HepG2 (cell line): ENCODE measurements at regions not wholly inside any gene's neighbourhood (a gene's known extent, or its start where the extent isn't known, plus 50 kb on each side); places are given as distances from the start of the nearest gene placed in this dataset.

ENCODE experiments used
- ATAC-seq: fragments of 200-7000 bp; cut with Tn5 transposase; 3 replicates; pipeline ENCODE4 v1.9.1; 2020; ENCODE audit warnings: mild to moderate bottlenecking, moderate library complexity
- BruUV-seq: library from RNA; stranded (reverse); fragments of 400-500 nt; replicated peaks from 2 replicates; lab custom pipeline; 2021; lab: Mats Ljungman, UMichigan
- CTCF ChIA-PET: fragments of 300-600 bp; formaldehyde crosslinking; extraction: SDS; loops from one replicate; lab custom pipeline; 2021; ENCODE audit warnings: low total read pairs, inconsistent platforms, low intra/inter-chr PET ratio; lab: Yijun Ruan, JAX
- POLR2A ChIA-PET: fragments of 350-600 bp; sonication (Branson Sonifier 250); formaldehyde crosslinking; loops from one replicate; lab custom pipeline; 2020; ENCODE audit warnings: antibody characterized with exemption, inconsistent platforms; lab: Yijun Ruan, JAX
- DNase-seq: peaks from one replicate; pipeline ENCODE4 v3.0.0-alpha.2; 2015; ENCODE audit warnings: low spot score
- FAIRE-seq: peaks from 3 replicates; lab custom pipeline; 2011; peaks lifted over from hg19 to GRCh38; lab: Jason Lieb, UNC
- H2AFZ ChIP-seq: one replicate; pipeline ENCODE4 v1.6.1; 2011; ENCODE audit warnings: low read length, inconsistent platforms
- H3K27ac ChIP-seq: fragments of 300-600 bp; 3 replicates; pipeline ENCODE4 v1.8.0; 2011; ENCODE audit warnings: mixed run types, mild to moderate bottlenecking, mixed read lengths, low read length, inconsistent platforms; ENCODE audit not compliant: insufficient read depth; ENCODE audit errors: extremely low read length
- H3K27me3 ChIP-seq, 2 experiments: fragments of 200-600 bp in 1 of 2; 2 replicates in 1 of 2; 3 replicates in 1 of 2; pipeline versions ENCODE4 v1.6.0 to v1.8.0; 2011; ENCODE audit warnings: low read length in 2 of 2, mild to moderate bottlenecking in 2 of 2, moderate library complexity in 2 of 2, inconsistent platforms in 1 of 2; ENCODE audit not compliant: insufficient read depth in 2 of 2, control insufficient read depth in 1 of 2
- H3K36me3 ChIP-seq, 2 experiments: fragments of 200-600 bp in 1 of 2; replicated peaks in 1 of 2; 2 replicates in 1 of 2; 3 replicates in 1 of 2; pipeline versions ENCODE4 v1.5.1 to v1.8.0; 2011; ENCODE audit warnings: low read length in 2 of 2, inconsistent platforms in 1 of 2; ENCODE audit not compliant: insufficient read depth in 2 of 2, control insufficient read depth in 1 of 2
- H3K4me1 ChIP-seq: 2 replicates; pipeline ENCODE4 v1.5.1; 2012; ENCODE audit warnings: low read length, inconsistent platforms; ENCODE audit not compliant: insufficient read depth
- H3K4me2 ChIP-seq: 2 replicates; pipeline ENCODE4 v1.6.0; 2011; ENCODE audit warnings: low read depth, low read length, inconsistent platforms
- H3K4me3 ChIP-seq, 3 experiments: fragments of 200-600 bp in 1 of 3; sonication (generic), shearing (Covaris generic) in 1 of 3; replicated peaks in 1 of 3; 2 replicates each; pipeline ENCODE4 v1.5.1; 2011 to 2016; ENCODE audit warnings: low read length in 3 of 3, inconsistent platforms in 2 of 3, low read depth in 2 of 3, mild to moderate bottlenecking in 2 of 3, control low read depth in 1 of 3, mixed read lengths in 1 of 3; ENCODE audit not compliant: insufficient read depth in 1 of 3
- H3K79me2 ChIP-seq: one replicate; pipeline ENCODE4 v1.6.1; 2011; ENCODE audit warnings: low read length, inconsistent platforms; ENCODE audit not compliant: insufficient read depth
- H3K9ac ChIP-seq: 2 replicates; pipeline ENCODE4 v1.6.0; 2011; ENCODE audit warnings: mild to moderate bottlenecking, low read depth, low read length, inconsistent platforms; ENCODE audit not compliant: insufficient read depth
- H3K9me3 ChIP-seq: 2 replicates; pipeline ENCODE4 v1.5.1; 2012; ENCODE audit warnings: mild to moderate bottlenecking, low read length
- H4K20me1 ChIP-seq: 2 replicates; pipeline ENCODE4 v1.6.0; 2011; ENCODE audit warnings: inconsistent platforms, mild to moderate bottlenecking, low read length, moderate library complexity; ENCODE audit not compliant: insufficient read depth
- CENPT ChIP-seq: sonication (generic); formaldehyde crosslinking; IDR thresholded peaks from 2 replicates; pipeline ENCODE4 v1.8.0; 2022; ENCODE audit warnings: low read depth, mild to moderate bottlenecking, moderate library complexity, missing genetic modification reagents
- CREB3 ChIP-seq: sonication (generic); formaldehyde crosslinking; IDR thresholded peaks from 2 replicates; pipeline ENCODE4 v1.5.0; 2020; ENCODE audit warnings: missing genetic modification reagents
- DDIT3 ChIP-seq: sonication (generic); formaldehyde crosslinking; IDR thresholded peaks from 2 replicates; pipeline ENCODE4 v1.4.0; 2020; ENCODE audit warnings: mild to moderate bottlenecking, missing genetic modification reagents
- GTF3A ChIP-seq: sonication (generic); formaldehyde crosslinking; conservative IDR thresholded peaks from 2 replicates; pipeline ENCODE4 v1.4.0; 2020; ENCODE audit warnings: mild to moderate bottlenecking, missing genetic modification reagents
- IKZF1 ChIP-seq: fragments of 450-650 bp; IDR thresholded peaks from 2 replicates; pipeline ENCODE4 v1.7.1; 2016
- KLF12 ChIP-seq: sonication (generic); formaldehyde crosslinking; IDR thresholded peaks from 2 replicates; pipeline ENCODE4 v1.4.0; 2020; ENCODE audit warnings: missing genetic modification reagents, borderline replicate concordance
- MAFG ChIP-seq: sonication (generic); formaldehyde crosslinking; IDR thresholded peaks from 2 replicates; pipeline ENCODE4 v1.5.1; 2020; ENCODE audit warnings: mild to moderate bottlenecking, missing genetic modification reagents
- MXD3 ChIP-seq: IDR thresholded peaks from 2 replicates; pipeline ENCODE4 v1.6.1; 2016; ENCODE audit warnings: mild to moderate bottlenecking, missing biosample characterization, missing genetic modification reagents
- TBL1XR1 ChIP-seq: fragments of 150-350 bp; IDR thresholded peaks from 2 replicates; pipeline ENCODE4 v1.6.1; 2014; ENCODE audit warnings: borderline replicate concordance, low read length; ENCODE audit not compliant: partially characterized antibody
- ZNF275 ChIP-seq: sonication (generic); formaldehyde crosslinking; IDR thresholded peaks from 2 replicates; pipeline ENCODE4 v1.8.0; 2022; ENCODE audit warnings: missing genetic modification reagents, mild to moderate bottlenecking, inconsistent platforms, borderline replicate concordance
- ZNF431 ChIP-seq: sonication (generic); formaldehyde crosslinking; IDR thresholded peaks from 2 replicates; pipeline ENCODE4 v1.9.0; 2022; ENCODE audit warnings: missing genetic modification reagents, low read depth, mild to moderate bottlenecking, borderline replicate concordance
- ZNF44 ChIP-seq: sonication (generic); formaldehyde crosslinking; IDR thresholded peaks from 2 replicates; pipeline ENCODE4 v1.5.1; 2020; ENCODE audit warnings: mild to moderate bottlenecking, missing genetic modification reagents
- ZNF781 ChIP-seq: sonication (generic); formaldehyde crosslinking; IDR thresholded peaks from 2 replicates; pipeline ENCODE4 v1.5.1; 2020; ENCODE audit warnings: borderline replicate concordance, mild to moderate bottlenecking, missing genetic modification reagents; ENCODE audit errors: not compliant biosample characterization
- ZNF839 ChIP-seq: sonication (generic); formaldehyde crosslinking; IDR thresholded peaks from 2 replicates; pipeline ENCODE4 v1.4.0; 2020; ENCODE audit warnings: missing genetic modification reagents, mild to moderate bottlenecking, borderline replicate concordance
- ZUFSP ChIP-seq: sonication (generic); formaldehyde crosslinking; IDR thresholded peaks from 2 replicates; pipeline ENCODE4 v1.9.0; 2021; ENCODE audit warnings: missing genetic modification reagents, mild to moderate bottlenecking, borderline replicate concordance
- ZXDC ChIP-seq: sonication (generic); formaldehyde crosslinking; IDR thresholded peaks from 2 replicates; pipeline ENCODE4 v1.5.0; 2020; ENCODE audit warnings: mild to moderate bottlenecking, missing genetic modification reagents
- WGBS: methylation state at CpG from one replicate; pipeline ENCODE4 v1.1.6; 2017; ENCODE audit warnings: low lambda C conversion rate; 5-methylcytosine and 5-hydroxymethylcytosine counted together
- in situ Hi-C: cut with HindIII; loops from 2 replicates; pipeline ENCODE4 v1.10.0; 2017; ENCODE audit warnings: low pct_unique_long_range_greater_than_20kb; ENCODE audit not compliant: extremely low pct_ligation_motif_present
- intact Hi-C: fragments of 100-400 bp; cut with micrococcal nuclease; formaldehyde crosslinking; loops from one replicate; pipeline ENCODE4 v1.10.0; 2022; ENCODE audit not compliant: unreplicated experiment

GRCh38 chr19:28553764-28554163, 659.2 kb downstream of the UQCRFS1 start:
- Histone ChIP-seq H3K9me3 (peaks cover 91% of the 10 kb centered on the region), H3K4me2 (no peak overlapping the region), H4K20me1 (no peaks in the 10 kb centered on the region), H3K9ac (no peak overlapping the region), H3K27ac (no peak overlapping the region), H3K4me1 (no peaks in the 10 kb centered on the region), H3K27me3 (no peaks in the 10 kb centered on the region), H3K4me3 (no peak overlapping the region), H2AFZ (no peak overlapping the region), H3K79me2 (no peaks in the 10 kb centered on the region), H3K36me3 (no peaks in the 10 kb centered on the region)
- 0% methylated on average over 2 of the region's 2 CpGs for WGBS
- TF ChIP-seq MAFG (CRISPR knock-in tag) (no peak), ZNF44 (no peak), ZXDC (CRISPR knock-in tag) (no peak), ZNF431 (CRISPR knock-in tag) (no peak), DDIT3 (CRISPR knock-in tag) (no peak), MXD3 (CRISPR knock-in tag) (no peak), KLF12 (CRISPR knock-in tag) (no peak), ZNF839 (CRISPR knock-in tag) (no peak), CREB3 (CRISPR knock-in tag) (no peak), CENPT (CRISPR knock-in tag) (no peak), ZUFSP (no peak), GTF3A (CRISPR knock-in tag) (no peak), TBL1XR1 (no peak), IKZF1 (no peak), ZNF781 (no peak), ZNF275 (CRISPR knock-in tag) (no peak)
- no TSS peak for BruUV-seq
- ATAC-seq (no peak), FAIRE-seq (no peak), DNase-seq (no peak)
- in situ Hi-C loops (no loop called here), intact Hi-C loops (no loop called here)
- ChIA-PET CTCF (no interaction called here), POLR2A (no interaction called here)
